ENCODE measurements at regions not wholly inside any gene's neighbourhood (a gene's known extent, or its start where the extent isn't known, plus 50 kb on each side); places are given as distances from the start of the nearest gene placed in this dataset.
"Not testable (repeated sequence)": the region's sequence is repeated elsewhere in the genome, so short reads cannot be mapped to it uniquely, and the experiment has no call there.

GRCh38 chr13:23050126-23050525 is 130.7 kb upstream of the SGCG start:
- no peak for DNase-seq

- not testable (repeated sequence) for DNase-seq
Observed at GRCh38 chr13:23053711-23054110, 127.1 kb upstream of the SGCG start.

- DNase-seq = no peak
Observed at GRCh38 chr13:23059173-23059572, 121.6 kb upstream of the SGCG start.

- no peak for DNase-seq
Observed at GRCh38 chr13:23060959-23061358, 119.8 kb upstream of the SGCG start.

- no peak for DNase-seq
Observed at GRCh38 chr13:23067129-23067528, 113.7 kb upstream of the SGCG start.

GRCh38 chr13:23069566-23069965 is 111.2 kb upstream of the SGCG start:
- DNase-seq = no peak

GRCh38 chr13:23074075-23074828 is 106.5 kb upstream of the SGCG start:
- no peak for DNase-seq

- no peak for DNase-seq
Observed at GRCh38 chr13:23081220-23081619, 99.6 kb upstream of the SGCG start.

GRCh38 chr13:23081901-23082300 is 98.9 kb upstream of the SGCG start:
- no peak for DNase-seq

- DNase-seq = no peak
Observed at GRCh38 chr13:23086968-23087623, 93.7 kb upstream of the SGCG start.

- DNase-seq = no peak
Observed at GRCh38 chr13:23087880-23088279, 92.9 kb upstream of the SGCG start.

GRCh38 chr13:23098161-23098907 is 82.4 kb upstream of the SGCG start:
- DNase-seq = no peak

GRCh38 chr13:23105051-23105450 is 75.7 kb upstream of the SGCG start:
- DNase-seq = no peak

- no peak for DNase-seq
Observed at GRCh38 chr13:23107665-23108064, 73.1 kb upstream of the SGCG start.

- no peak for DNase-seq
Observed at GRCh38 chr13:23119131-23119530, 61.6 kb upstream of the SGCG start.

GRCh38 chr13:23127540-23127939 is 53.2 kb upstream of the SGCG start:
- not testable (repeated sequence) for DNase-seq

- DNase-seq = no peak
Observed at GRCh38 chr13:23129331-23129730, 51.4 kb upstream of the SGCG start.

Measured in DMS79 (cell line).